Stimulated activated CD4-positive, alpha-beta T cell treated with anti-CD3 and anti-CD28 coated beads, Interleukin-1b, Interleukin-23, amount 100 ng/mL, for 24 hours (primary cell): ENCODE measurements at regions not wholly inside any gene's neighbourhood (a gene's known extent, or its start where the extent isn't known, plus 50 kb on each side); places are given as distances from the start of the nearest gene placed in this dataset.

Experiments used
- DNase-seq, 4 experiments: peaks; one replicate each; pipeline ENCODE4 v3.0.0-alpha.2; 2020; ENCODE audit warnings: low read depth in 4 of 4, low spot score in 1 of 4

- no peak for DNase-seq
Measured at GRCh38 chr1:243944429-243945160, 94.6 kb upstream of the AKT3 start.

- DNase-seq: no peak
Measured at GRCh38 chr1:243943671-243944428, 93.8 kb upstream of the AKT3 start.

DNA sequence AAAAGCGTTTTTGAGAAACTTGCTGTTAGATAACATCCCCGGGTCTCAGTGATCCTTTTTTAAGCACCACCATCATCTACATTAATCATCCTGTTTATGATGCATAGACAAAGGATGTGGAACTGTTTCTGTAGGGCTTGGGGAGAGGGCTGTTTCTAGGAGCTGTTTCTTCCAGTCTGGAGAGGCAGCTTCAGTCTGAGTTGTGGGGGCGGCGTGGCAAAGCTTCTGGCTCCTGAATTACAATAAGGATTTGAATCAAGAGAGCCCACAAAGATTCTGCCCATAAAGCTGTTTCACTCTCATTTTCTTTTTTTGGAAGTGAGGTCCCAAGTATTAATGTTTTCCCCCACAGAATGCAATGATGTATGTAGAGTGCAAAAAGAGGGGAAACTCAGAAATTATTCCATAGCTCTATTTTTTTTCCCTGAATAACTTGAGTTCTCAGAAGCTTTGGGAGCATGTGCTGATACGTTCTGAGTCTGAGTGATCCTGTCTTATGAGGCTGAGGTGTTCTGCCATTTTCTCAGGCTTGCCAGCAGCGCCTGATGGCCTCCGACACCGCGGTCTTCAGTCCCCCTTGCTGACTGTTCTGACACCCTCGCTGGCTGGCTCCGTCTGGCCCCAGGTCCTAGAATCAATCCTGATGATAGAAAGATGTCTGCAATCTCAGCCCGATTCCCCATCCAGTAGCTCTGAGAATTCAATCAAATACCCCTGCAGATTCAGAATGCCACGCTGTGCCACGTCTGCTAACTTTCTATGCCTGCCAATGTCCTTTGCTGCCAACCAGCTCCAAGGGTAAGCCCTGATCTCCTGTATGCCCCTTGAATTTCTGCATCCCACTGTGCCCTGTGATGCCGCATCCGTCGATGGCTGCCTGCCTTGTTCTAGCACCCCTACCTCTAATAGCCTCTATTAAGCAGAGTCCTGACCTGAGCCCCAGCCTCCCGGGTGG, 92.4 kb upstream of the AKT3 start:
- DNase-seq: no peak

DNA sequence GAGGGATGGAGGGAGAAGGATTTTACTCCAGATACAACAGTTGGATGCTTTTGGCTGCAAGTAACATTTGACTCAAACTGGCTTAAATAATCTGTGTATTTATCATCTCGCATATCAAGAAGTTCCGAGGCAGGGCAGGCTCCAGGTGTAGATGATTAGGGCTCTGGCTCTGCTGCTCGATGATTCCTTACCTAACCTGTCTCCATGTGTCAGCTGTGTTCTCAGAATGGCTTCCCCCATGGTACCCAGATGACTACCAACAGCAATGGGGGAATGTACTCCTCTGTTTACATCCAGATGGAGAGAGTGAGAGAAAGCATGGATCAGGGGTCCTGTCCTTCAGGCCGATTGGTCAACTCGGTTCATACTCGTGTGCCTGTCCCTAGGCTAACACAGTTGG, 90.4 kb upstream of the AKT3 start:
- no peak for DNase-seq

DNA sequence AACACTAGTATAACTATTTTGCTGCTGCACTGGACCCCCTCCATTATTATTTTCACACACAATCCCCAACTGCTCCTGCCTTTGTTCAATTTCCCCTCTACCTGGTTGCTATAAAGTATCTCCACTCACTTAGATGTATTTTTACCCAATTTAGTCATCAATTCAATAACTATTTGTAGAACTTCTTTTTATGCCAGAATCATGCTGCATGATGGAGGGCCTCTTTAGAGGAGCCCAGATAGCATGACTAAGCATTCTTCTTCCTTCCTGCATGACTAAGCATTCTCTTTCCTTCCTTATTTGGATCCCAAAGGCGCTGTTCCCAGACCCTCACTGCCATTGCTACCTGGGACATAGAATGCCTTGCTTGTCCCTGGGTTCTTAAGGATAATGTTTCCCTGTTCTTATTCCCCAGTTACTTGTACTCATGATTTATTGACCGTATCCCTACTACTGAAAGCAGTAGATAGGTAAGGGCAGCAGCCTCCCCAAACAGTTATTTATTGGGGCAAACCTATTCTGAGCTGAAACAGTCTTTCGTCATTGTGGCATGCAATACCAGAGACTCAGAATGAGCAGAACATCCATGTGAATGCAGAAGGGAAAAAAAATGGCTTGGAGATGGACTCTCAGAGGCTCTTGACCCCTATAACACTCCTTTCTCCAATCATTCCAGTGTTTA, 89.3 kb upstream of the AKT3 start:
- no peak for DNase-seq

DNA sequence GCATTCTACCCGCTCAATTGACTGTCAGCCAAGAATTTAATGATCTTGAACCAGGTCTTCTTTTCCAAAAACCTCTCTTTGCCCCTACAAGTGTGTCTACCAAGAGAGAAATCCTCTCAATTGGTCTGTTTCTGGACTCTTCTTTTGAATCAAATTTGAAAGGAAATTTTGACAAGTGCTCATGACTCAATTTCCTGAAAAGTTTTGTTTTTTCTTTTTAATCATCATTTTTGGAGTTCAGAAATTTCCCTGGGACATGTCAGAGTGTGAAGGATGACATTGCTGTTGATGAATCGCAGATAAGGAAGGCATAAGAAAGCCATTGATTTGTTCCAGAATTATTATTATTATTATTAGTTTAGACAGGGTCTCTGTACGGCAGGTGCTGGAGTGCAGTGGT, 88.2 kb upstream of the AKT3 start:
- no peak for DNase-seq

DNA sequence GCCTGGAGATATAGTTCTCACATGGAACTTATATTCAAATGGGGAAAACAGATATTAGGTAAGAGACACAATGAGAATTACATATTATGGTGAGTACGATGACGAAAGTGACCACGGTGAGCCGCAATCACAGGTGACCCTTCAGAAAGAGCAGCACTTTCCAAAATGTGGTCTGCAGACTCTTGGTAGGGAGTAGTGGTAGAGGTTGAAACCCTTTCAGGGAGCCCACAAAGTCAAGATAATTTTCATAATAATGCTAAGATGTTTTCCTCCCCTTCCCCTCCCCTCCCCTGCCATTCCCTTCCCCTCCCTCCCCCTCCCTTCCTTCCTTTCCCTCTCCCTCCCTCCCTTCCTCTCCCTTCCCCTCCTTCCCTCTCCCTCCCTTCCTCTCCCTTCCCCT, 83.5 kb upstream of the AKT3 start:
- no peak for DNase-seq

GRCh38 chr1:243931957-243932356, 81.9 kb upstream of the AKT3 start:
- DNase-seq: no peak

GRCh38 chr1:243930822-243931671, 81.0 kb upstream of the AKT3 start:
- no peak for DNase-seq

DNA sequence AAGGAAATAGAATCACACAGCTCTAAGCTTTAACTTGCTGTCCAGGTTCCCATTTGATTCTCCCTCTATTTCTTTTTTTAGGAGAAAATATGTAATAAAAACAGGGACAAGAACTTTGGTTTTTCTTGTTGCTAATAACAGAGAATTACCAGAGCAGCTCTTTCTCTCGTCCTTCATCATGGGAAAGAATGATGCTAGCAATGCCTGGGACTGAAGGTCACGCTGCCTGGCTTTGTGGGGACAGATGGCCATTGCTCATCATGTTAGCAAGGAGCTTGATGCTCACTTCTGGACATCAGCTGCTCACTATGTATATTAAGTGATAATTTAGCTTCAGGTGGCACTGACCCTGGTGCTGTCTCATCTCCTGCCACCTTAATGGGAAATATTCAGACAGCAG, 77.3 kb upstream of the AKT3 start:
- DNase-seq: no peak

- DNase-seq: no peak
Measured at GRCh38 chr1:243926803-243927245, 76.8 kb upstream of the AKT3 start.

- DNase-seq: no peak
Measured at GRCh38 chr1:243926299-243926698, 76.3 kb upstream of the AKT3 start.

DNA sequence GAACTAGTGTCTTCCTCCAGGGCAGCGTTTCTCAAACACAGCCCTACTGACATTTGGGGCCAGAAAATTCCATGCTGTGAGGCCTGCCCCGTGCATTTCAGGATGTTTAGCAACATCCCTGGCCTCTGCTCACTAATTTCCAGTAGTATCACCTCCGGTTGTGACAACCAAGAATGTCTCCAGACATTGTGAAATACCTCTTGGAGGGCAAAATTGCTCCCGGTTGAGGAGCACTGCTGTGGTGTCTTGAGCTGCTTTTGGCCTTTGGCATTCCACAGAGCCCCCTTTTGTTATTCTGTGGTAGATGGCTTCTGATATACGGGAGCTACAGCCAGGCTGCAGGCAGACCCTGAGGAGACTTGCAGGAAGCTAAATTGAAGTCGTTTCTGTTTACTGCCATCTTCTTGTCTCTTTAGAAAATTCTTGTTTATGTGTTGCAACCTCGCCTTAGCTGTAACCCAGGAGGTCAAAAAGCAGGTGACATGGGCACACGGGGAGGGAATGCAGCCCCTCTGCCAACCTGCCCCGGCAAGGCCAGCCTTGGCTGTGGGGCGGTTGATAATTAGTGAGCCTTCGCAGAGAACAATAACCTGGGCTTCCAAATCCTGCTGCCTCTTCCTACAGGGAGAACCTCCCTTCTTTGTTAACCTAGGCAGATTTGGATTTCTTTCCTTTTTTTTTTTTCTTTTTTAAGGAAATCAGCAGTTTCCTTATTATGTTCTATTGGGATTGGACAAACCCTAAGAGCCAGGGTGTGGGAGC, 74.7 kb upstream of the AKT3 start:
- no peak for DNase-seq

DNA sequence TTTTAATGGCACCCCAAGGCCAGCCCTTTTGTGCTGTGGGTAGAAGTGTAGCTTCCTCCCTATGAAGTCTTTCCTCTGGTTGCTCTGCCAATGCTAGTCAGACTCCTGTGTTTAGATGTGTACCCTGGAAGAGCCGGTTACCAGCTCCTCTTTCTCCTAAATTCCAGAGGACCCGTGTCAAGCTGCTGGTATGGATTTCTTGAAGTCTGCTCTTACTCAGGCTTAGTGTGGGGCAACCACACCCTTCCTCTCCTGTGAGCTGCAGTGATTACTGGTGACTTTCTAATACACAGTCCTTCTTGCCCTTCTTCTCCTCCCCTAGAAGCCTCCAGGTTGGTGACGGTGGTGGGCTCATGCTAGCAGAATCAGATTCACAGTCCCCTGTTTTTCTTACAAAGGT, 74.1 kb upstream of the AKT3 start:
- no peak for DNase-seq

- DNase-seq: no peak
Measured at GRCh38 chr1:243923292-243924171, 73.5 kb upstream of the AKT3 start.

DNA sequence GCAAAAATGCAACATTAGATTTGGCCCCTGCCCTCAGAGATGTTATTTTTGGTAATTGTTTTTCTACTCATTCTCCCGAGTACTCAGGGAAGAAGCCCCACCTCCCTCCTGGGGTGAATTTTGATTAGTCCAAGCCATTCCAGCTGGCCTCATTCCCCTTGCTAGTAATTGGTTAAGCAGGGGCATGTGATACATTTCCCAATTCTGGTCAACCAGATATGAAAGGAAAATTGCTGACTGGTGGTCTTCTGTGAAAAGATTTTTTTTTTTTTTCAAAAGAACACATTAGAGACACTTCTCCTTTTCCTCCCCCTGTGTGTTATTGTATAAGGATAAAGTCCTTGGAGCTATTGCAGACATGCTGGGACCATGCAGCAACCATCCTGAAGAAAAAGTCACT, 71.1 kb upstream of the AKT3 start:
- no peak for DNase-seq

- DNase-seq: no peak
Measured at GRCh38 chr1:243917863-243918565, 68.0 kb upstream of the AKT3 start.
